ENCODE measurements at regions not wholly inside any gene's neighbourhood (a gene's known extent, or its start where the extent isn't known, plus 50 kb on each side); places are given as distances from the start of the nearest gene placed in this dataset.

DNA sequence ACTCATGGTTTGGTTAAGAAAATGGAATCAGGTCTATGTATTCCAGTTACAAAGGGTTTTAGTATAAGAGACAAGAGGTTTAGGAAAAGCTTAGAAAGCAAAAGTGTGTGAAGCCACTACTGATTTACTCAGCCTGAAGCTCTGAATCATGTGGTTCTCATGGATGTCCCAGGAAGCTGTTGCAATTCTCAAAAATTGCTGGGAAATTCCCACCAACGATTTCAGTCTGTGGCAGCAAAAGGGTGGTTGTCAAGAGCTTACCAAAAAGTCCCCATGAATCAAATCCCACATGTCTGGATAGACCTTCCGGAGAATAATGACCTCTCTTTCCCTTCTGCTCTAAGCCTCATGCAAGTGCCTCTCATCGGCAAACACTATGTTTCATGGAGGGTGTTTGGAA is 929.9 kb downstream of the TLE4 start:
- TF ChIP-seq, protein P1, sequence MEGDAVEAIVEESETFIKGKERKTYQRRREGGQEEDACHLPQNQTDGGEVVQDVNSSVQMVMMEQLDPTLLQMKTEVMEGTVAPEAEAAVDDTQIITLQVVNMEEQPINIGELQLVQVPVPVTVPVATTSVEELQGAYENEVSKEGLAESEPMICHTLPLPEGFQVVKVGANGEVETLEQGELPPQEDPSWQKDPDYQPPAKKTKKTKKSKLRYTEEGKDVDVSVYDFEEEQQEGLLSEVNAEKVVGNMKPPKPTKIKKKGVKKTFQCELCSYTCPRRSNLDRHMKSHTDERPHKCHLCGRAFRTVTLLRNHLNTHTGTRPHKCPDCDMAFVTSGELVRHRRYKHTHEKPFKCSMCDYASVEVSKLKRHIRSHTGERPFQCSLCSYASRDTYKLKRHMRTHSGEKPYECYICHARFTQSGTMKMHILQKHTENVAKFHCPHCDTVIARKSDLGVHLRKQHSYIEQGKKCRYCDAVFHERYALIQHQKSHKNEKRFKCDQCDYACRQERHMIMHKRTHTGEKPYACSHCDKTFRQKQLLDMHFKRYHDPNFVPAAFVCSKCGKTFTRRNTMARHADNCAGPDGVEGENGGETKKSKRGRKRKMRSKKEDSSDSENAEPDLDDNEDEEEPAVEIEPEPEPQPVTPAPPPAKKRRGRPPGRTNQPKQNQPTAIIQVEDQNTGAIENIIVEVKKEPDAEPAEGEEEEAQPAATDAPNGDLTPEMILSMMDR (conservative IDR thresholded peaks at IDR 0.05 in 1 of 2, IDR thresholded peaks at IDR 0.05 in 1 of 2; ENCODE audit: extremely low read depth in 1 of 2, insufficient read depth in 1 of 2, low read depth in 1 of 2, low read length in 2 of 2), result no peak
- no peak for TF ChIP-seq EZH2 (IDR thresholded peaks at IDR 0.05; ENCODE audit: borderline replicate concordance, low read length)

All from mammary epithelial cell (primary cell).